Fibroblast of villous mesenchyme (primary cell): ENCODE measurements at regions not wholly inside any gene's neighbourhood (a gene's known extent, or its start where the extent isn't known, plus 50 kb on each side); places are given as distances from the start of the nearest gene placed in this dataset.
A peak's percentile ranks its signal among the peaks of the same experiment; 100 is the strongest.

Source experiments
- DNase-seq: peaks from one replicate; pipeline ENCODE4 v3.0.0-alpha.2; 2010; ENCODE audit warnings: low read depth
- H3K4me3 ChIP-seq: 2 replicates; pipeline ENCODE4 v1.5.1; 2011; ENCODE audit warnings: low read depth, mild to moderate bottlenecking, low read length
- TF ChIP-seq, protein P1 (sequence below): IDR thresholded peaks from 2 replicates; pipeline ENCODE4 v1.5.1; 2012; ENCODE audit warnings: low read depth, mild to moderate bottlenecking, low read length; ENCODE audit not compliant: insufficient read depth

DNA sequence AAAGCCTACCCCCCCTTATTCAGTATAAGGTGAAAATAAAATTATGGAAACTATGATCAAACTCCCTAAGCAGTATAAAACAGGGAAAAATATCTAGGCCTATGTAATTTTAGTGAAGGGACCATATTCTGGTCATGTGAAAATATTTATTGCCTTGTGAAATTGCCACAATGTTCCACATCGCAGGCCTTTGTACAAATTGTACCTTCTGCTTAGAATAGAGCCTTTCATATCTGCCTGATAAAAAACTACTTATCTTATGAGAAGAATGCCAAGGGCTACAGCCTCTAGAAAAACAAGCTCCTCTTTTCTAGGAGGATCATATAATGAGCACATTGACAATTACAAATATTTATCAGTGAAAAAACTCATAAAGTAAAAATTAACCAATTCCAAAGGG, 1280.0 kb downstream of the EFNB2 start:
- H3K4me3 ChIP-seq, result no peak overlapping the region
- TF ChIP-seq, protein P1, sequence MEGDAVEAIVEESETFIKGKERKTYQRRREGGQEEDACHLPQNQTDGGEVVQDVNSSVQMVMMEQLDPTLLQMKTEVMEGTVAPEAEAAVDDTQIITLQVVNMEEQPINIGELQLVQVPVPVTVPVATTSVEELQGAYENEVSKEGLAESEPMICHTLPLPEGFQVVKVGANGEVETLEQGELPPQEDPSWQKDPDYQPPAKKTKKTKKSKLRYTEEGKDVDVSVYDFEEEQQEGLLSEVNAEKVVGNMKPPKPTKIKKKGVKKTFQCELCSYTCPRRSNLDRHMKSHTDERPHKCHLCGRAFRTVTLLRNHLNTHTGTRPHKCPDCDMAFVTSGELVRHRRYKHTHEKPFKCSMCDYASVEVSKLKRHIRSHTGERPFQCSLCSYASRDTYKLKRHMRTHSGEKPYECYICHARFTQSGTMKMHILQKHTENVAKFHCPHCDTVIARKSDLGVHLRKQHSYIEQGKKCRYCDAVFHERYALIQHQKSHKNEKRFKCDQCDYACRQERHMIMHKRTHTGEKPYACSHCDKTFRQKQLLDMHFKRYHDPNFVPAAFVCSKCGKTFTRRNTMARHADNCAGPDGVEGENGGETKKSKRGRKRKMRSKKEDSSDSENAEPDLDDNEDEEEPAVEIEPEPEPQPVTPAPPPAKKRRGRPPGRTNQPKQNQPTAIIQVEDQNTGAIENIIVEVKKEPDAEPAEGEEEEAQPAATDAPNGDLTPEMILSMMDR, result no peak
- DNase-seq, result no peak

DNA sequence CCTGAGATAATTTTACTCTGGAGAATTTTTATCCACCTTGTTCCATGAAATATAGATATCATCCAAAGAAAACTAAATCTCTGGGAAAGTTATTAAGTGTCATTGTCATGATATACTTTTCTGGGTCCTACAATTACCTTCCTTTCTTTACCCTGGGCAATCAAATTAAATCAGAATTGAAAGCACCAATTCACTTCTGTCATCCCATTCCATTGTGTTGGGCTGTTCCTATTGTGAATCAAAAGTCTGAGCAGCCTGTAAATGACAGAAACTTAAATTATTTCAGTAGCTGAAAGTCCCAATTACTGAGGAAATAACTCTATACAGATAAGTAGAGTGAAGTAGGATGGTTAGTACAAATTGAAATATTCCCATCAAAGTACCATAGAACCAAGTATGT, 1284.2 kb downstream of the EFNB2 start:
- TF ChIP-seq, protein P1, result no peak
- no peak for DNase-seq
- H3K4me3 ChIP-seq, result no peak overlapping the region

DNA sequence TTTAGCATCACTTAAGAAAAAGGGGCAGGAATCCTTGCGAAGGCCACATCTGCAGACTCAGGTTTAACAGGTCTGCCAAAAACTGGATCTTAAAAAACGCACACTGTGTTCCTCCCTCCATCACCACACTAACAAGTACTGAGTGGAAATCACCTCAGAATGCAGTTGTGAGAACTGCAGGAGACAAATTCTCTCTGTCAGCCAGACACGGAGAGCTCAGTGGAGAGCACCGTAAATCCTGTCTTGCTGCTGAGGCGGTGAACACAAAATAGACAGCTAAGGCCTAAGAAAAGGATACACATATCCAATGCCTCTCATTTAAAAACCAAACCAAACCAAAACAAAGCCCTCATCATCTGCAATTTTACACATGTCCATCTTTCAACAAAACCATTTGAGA, 1287.6 kb downstream of the EFNB2 start:
- TF ChIP-seq, protein P1, result no peak
- no peak for DNase-seq

DNA sequence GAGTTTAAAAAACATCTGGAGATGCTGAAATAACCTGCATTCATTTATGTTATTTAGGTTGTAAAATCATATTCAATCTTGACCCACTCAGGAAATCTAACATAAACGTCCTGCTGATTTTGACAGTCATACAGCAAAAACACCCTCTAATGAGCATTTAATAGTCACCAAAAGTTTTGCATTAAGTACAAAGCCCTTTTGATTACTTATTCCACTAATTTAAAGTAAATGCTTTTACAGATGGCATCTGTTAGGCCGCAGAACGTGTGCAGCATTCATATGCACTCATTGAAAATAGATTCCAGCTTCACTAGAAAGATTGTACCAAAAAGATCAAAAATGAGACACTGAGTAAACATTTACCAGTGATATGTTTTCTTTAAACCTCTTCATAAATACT, 1295.1 kb downstream of the EFNB2 start:
- TF ChIP-seq, protein P1, result no peak
- H3K4me3 ChIP-seq, result no peak overlapping the region
- DNase-seq, result no peak

More for the DNA sequence above, 1287.6 kb downstream of the EFNB2 start:
- no peak overlapping the region for H3K4me3 ChIP-seq

- TF ChIP-seq, protein P1, result no peak
- no peak overlapping the region for H3K4me3 ChIP-seq
- peak; percentile 17 for DNase-seq
Measured at GRCh38 chr13:105232439-105232838, 1303.0 kb downstream of the EFNB2 start.

- H3K4me3 ChIP-seq, result no peak overlapping the region
- DNase-seq, result no peak
- TF ChIP-seq, protein P1, result no peak
Measured at GRCh38 chr13:105232006-105232405, 1303.5 kb downstream of the EFNB2 start.

DNA sequence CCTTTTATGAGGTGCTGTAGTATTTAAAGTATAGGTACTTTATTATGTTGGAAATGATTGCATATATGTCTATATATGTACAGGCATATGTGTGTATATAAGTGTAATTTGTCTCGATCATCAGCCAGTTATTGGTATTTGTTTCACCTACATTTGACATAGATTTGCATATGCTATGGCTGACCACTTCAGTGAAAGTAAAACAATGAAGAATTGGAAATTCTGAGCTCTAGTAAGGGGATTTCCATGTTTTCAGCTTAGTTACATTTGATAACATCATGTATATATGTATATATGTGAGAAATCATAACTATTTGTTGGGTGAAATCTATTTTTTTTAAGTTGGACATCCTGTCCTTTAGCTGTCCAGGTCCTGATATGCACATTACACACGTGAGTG, 1303.9 kb downstream of the EFNB2 start:
- H3K4me3 ChIP-seq, result no peak overlapping the region
- TF ChIP-seq, protein P1, result no peak
- no peak for DNase-seq
